Femur (tissue), 1 donor: ENCODE measurements at regions not wholly inside any gene's neighbourhood (a gene's known extent, or its start where the extent isn't known, plus 50 kb on each side); places are given as distances from the start of the nearest gene placed in this dataset.
"Not testable (repeated sequence)": the region's sequence is repeated elsewhere in the genome, so short reads cannot be mapped to it uniquely, and the experiment has no call there.

Experiments
- DNase-seq: peaks from one replicate; pipeline ENCODE4 v3.0.0-alpha.2; 2017

GRCh38 chr15:34528055-34528754 is 55.2 kb downstream of the GOLGA8B start:
- DNase-seq, result not testable (repeated sequence)

- not testable (repeated sequence) for DNase-seq
Observed at GRCh38 chr15:34527641-34528040, 55.8 kb downstream of the GOLGA8B start.

GRCh38 chr15:34523849-34524248 is 59.6 kb downstream of the GOLGA8B start:
- not testable (repeated sequence) for DNase-seq

- not testable (repeated sequence) for DNase-seq
Observed at GRCh38 chr15:34522601-34523000, 60.9 kb downstream of the GOLGA8B start.

- not testable (repeated sequence) for DNase-seq
Observed at GRCh38 chr15:34521802-34522485, 61.5 kb downstream of the GOLGA8B start.

- DNase-seq, result no peak
Observed at GRCh38 chr15:34520566-34520965, 62.9 kb downstream of the GOLGA8B start.

GRCh38 chr15:34520010-34520409 is 63.4 kb downstream of the GOLGA8B start:
- DNase-seq, result not testable (repeated sequence)

- DNase-seq, result peak; percentile 51
Observed at GRCh38 chr15:34514251-34514670, 69.2 kb downstream of the GOLGA8B start.

- no peak for DNase-seq
Observed at GRCh38 chr15:34512628-34513027, 70.8 kb downstream of the GOLGA8B start.

- DNase-seq, result no peak
Observed at GRCh38 chr15:34501131-34501530, 63.5 kb upstream of the GOLGA8A start.

- DNase-seq, result no peak
Observed at GRCh38 chr15:34496207-34496995, 58.8 kb upstream of the GOLGA8A start.

GRCh38 chr15:34495707-34496106 is 58.1 kb upstream of the GOLGA8A start:
- not testable (repeated sequence) for DNase-seq

- no peak for DNase-seq
Observed at GRCh38 chr15:34494084-34494399, 56.4 kb upstream of the GOLGA8A start.

GRCh38 chr15:34493001-34493400 is 55.4 kb upstream of the GOLGA8A start:
- DNase-seq, result no peak

- not testable (repeated sequence) for DNase-seq
Observed at GRCh38 chr15:34491488-34491887, 53.9 kb upstream of the GOLGA8A start.

- no peak for DNase-seq
Observed at GRCh38 chr15:34490417-34491193, 53.0 kb upstream of the GOLGA8A start.

GRCh38 chr15:34488973-34489959 is 51.7 kb upstream of the GOLGA8A start:
- DNase-seq, result not testable (repeated sequence)
